GM23248 (cell line): ENCODE measurements at regions not wholly inside any gene's neighbourhood (a gene's known extent, or its start where the extent isn't known, plus 50 kb on each side); places are given as distances from the start of the nearest gene placed in this dataset.
"Not testable (repeated sequence)": the region's sequence is repeated elsewhere in the genome, so short reads cannot be mapped to it uniquely, and the experiment has no call there.

Source experiments
- DNase-seq: peaks from one replicate; pipeline ENCODE4 v3.0.0-alpha.2; 2015
- H2AFZ ChIP-seq: fragments of 200-600 bp; sonication (generic); 2 replicates; pipeline ENCODE4 v1.6.1; 2016; ENCODE audit warnings: antibody characterized with exemption
- H3F3A ChIP-seq: fragments of 200-600 bp; sonication (generic); 2 replicates; pipeline ENCODE4 v1.6.1; 2016; ENCODE audit warnings: mild to moderate bottlenecking, antibody characterized with exemption, mixed run types; ENCODE audit not compliant: insufficient read depth
- H3K27ac ChIP-seq: fragments of 200-600 bp; sonication (generic); 2 replicates; pipeline ENCODE4 v1.5.1; 2016; ENCODE audit warnings: mild to moderate bottlenecking
- H3K27me3 ChIP-seq: fragments of 200-600 bp; sonication (generic); replicated peaks from 2 replicates; pipeline ENCODE4 v1.6.1; 2016; ENCODE audit warnings: mild to moderate bottlenecking; ENCODE audit not compliant: insufficient read depth
- H3K36me3 ChIP-seq: fragments of 200-600 bp; sonication (generic); 2 replicates; pipeline ENCODE4 v1.6.1; 2016; ENCODE audit warnings: low read depth, mild to moderate bottlenecking
- H3K4me1 ChIP-seq: fragments of 200-600 bp; sonication (generic); 2 replicates; pipeline ENCODE4 v1.6.1; 2016; ENCODE audit warnings: mild to moderate bottlenecking; ENCODE audit not compliant: insufficient read depth
- H3K4me2 ChIP-seq: fragments of 200-600 bp; sonication (generic); one replicate; pipeline ENCODE4 v1.6.1; 2016; ENCODE audit warnings: mild to moderate bottlenecking; ENCODE audit not compliant: unreplicated experiment
- H3K4me3 ChIP-seq: fragments of 200-600 bp; sonication (generic); 2 replicates; pipeline ENCODE4 v1.5.1; 2016; ENCODE audit warnings: mild to moderate bottlenecking
- H3K79me2 ChIP-seq: fragments of 200-600 bp; sonication (generic); 2 replicates; pipeline ENCODE4 v1.6.1; 2016; ENCODE audit warnings: mild to moderate bottlenecking; ENCODE audit not compliant: insufficient read depth
- H3K9ac ChIP-seq: fragments of 200-600 bp; sonication (generic); 2 replicates; pipeline ENCODE4 v1.6.1; 2016; ENCODE audit warnings: mild to moderate bottlenecking
- H3K9me2 ChIP-seq: fragments of 200-600 bp; sonication (generic); 2 replicates; pipeline ENCODE4 v1.6.1; 2016; ENCODE audit warnings: mixed run types, mild to moderate bottlenecking, moderate library complexity; ENCODE audit not compliant: insufficient read depth
- H3K9me3 ChIP-seq: fragments of 200-600 bp; sonication (generic); one replicate; pipeline ENCODE4 v1.6.1; 2017; ENCODE audit warnings: low read depth
- H4K20me1 ChIP-seq: fragments of 200-600 bp; sonication (generic); 2 replicates; pipeline ENCODE4 v1.6.0; 2016; ENCODE audit not compliant: insufficient read depth
- WGBS, 2 experiments: methylation state at CpG; one replicate each; pipeline ENCODE4 v1.1.6; 2015 to 2017; ENCODE audit warnings: low lambda C conversion rate in 2 of 2, low coverage in 1 of 2; ENCODE audit errors: missing lambda C conversion rate in 2 of 2; 5-methylcytosine and 5-hydroxymethylcytosine counted together
- in situ Hi-C: fragments of 300-500 bp; cut with MboI; formaldehyde crosslinking; loops from 2 replicates; pipeline ENCODE4 v1.15.0; 2020

DNA sequence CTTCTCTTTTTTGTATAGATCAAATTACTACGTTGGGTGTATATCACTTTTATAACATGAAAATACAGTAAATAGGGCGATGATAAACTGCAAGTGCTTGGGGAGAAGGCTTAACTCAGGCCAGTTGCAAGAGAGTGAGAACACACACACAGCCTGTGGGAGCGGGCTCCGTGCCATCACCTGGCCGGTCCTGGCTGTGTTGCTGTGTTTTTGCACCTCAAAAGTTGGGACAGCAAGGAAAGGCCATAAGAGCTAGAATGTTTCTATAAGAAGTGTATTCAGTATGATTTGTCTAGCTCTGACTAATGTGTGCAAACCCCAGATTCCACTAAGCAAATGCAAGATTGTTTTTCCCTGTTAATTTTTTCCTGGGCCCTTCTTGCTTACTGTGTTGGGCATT lies 1940.6 kb downstream of the FOXD4L5 start:
- H4K20me1 ChIP-seq, H3F3A ChIP-seq, H3K79me2 ChIP-seq, DNase-seq, H3K9ac ChIP-seq, H3K27me3 ChIP-seq, H3K9me3 ChIP-seq, H3K9me2 ChIP-seq, H3K27ac ChIP-seq, H3K36me3 ChIP-seq, H2AFZ ChIP-seq, H3K4me2 ChIP-seq, in situ Hi-C loops, H3K4me3 ChIP-seq: not testable (repeated sequence)
- WGBS, 2 experiments: 86 to 88% methylated on average over 3 of the region's 5 CpGs
- H3K4me1 ChIP-seq: peaks cover 11% of the 10 kb centered on the region; the same call in 1 of the 2 replicates

DNA sequence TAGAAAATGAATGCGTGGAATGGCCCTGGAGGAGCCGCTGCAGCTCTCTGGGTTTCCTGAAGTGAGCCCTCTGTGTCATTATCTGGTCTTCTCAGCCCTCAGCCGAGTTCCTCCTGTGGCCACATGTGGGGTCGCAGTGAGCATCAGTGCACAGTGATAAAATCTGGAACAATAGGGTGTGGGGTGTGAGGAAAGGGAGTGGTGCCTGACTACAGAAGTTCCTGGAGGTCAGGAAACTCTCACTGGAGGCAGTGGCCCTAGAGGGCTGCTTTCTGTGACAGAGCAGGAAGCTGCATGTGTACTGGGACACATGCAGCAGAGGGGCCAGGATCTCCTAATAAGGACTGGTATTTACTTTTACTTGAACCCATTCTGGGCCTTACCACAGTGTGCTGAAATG lies 1942.5 kb downstream of the FOXD4L5 start:
- H3K27me3 ChIP-seq, H3K4me3 ChIP-seq, H3K36me3 ChIP-seq, H3K9ac ChIP-seq, H2AFZ ChIP-seq, H3K9me2 ChIP-seq, H4K20me1 ChIP-seq, H3K9me3 ChIP-seq, H3K79me2 ChIP-seq, H3F3A ChIP-seq, H3K4me2 ChIP-seq, in situ Hi-C loops: not testable (repeated sequence)
- whole genome bisulfite sequencing, 2 experiments: 14 to 16% methylated on average over 2 of the region's 4 CpGs
- DNase-seq: peak; percentile 24
- H3K27ac ChIP-seq: peak overlapping the region; percentile 26; the same call in 1 of the 2 replicates
- H3K4me1 ChIP-seq: peaks cover 17% of the 10 kb centered on the region

DNA sequence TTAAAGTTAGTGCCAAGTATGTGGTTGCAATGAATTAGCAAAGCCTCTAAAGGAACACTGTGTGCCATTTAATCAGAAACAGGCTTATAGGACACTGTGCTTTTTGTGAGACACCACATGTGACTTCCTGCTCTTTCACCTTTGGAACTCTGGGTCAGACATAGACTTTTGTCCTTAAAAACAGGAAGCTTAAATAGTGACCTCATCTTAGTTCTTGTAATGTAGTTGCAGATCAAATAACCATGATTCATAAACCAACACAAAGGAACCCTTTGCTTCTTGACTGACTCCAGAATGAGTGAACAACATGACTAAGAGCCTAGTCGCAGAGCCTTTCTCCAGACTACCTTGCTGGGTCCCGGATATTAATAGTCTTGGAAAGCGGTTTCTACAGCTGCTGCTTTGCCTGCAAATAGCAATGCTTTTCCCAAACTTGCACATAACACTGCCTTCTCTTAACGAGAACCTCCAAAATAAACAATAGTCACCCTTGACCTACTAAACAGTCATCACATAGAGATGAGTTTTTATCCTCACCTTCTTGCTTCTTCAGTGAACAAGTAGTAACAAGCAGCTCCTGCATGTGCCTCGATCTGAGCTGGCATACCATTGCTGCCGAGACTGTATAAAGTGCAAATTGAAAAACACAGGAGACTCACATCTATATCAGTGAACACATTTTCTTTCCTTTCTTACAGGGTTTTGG lies 1947.0 kb downstream of the FOXD4L5 start:
- H3F3A ChIP-seq, H3K9me3 ChIP-seq, H3K9me2 ChIP-seq, H3K4me1 ChIP-seq, H3K79me2 ChIP-seq, H3K9ac ChIP-seq, H2AFZ ChIP-seq, in situ Hi-C loops, H4K20me1 ChIP-seq, H3K27me3 ChIP-seq, H3K36me3 ChIP-seq, H3K4me3 ChIP-seq: not testable (repeated sequence)
- 18% methylated on average over 5 to 6 of the region's 6 CpGs for WGBS, 2 experiments
- peak overlapping the region; percentile 25 for H3K4me2 ChIP-seq
- H3K27ac ChIP-seq: peak overlapping the region; percentile 35
- peak; percentile 57 for DNase-seq

DNA sequence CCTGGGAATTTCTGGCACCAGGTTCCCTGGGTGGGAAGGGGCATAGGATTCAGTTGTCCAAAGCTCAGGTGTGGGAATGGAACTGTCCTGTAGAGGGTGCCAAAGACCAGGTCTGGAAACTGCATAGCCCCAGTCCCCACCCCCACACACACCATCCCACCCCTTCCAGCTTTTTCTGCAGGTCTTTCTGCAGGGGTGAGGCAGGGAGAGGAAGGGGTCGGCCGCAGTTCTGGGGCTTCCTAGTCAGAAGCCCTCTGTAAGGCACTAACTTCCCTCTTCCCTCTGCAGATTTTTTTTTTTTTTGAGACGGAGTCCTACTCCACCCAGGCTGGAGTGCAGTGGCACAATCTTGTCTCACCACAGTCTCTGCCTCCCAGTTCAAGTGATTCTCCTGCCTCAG lies 1949.7 kb downstream of the FOXD4L5 start:
- H3K4me3 ChIP-seq, in situ Hi-C loops, H3K9me3 ChIP-seq, H3K9ac ChIP-seq, H4K20me1 ChIP-seq, H3K9me2 ChIP-seq, H3K36me3 ChIP-seq, H3K27me3 ChIP-seq, H3K4me1 ChIP-seq, H2AFZ ChIP-seq, H3K4me2 ChIP-seq, DNase-seq, H3F3A ChIP-seq, H3K27ac ChIP-seq, H3K79me2 ChIP-seq: not testable (repeated sequence)
- WGBS, 2 experiments: 22 to 28% methylated on average over 3 of the region's 3 CpGs

DNA sequence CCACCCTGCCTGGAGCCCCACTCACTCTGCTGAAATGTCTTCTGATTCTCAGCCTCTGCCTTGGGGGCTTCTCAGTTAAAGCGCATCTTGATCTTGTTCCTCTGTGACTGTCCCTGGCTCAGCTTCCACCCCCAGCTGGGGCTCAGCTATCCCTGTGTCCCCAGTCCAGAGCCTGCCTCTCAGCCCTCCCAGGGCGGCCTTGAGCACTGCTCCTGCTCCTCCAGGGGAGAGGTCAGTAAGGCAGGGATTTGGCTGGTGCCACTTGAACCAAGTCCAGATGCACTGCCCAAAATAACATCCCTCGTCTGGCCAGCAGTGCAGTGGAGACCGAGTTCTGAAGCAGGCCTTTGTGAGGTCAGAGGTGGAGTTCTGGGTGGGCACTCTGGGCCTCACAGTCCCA lies 1950.8 kb downstream of the FOXD4L5 start:
- H3K4me2 ChIP-seq, in situ Hi-C loops, H2AFZ ChIP-seq, H3F3A ChIP-seq, H3K9me2 ChIP-seq, H3K36me3 ChIP-seq, H3K79me2 ChIP-seq, DNase-seq, H3K9me3 ChIP-seq, H3K4me3 ChIP-seq, H3K9ac ChIP-seq, H3K27ac ChIP-seq, H3K4me1 ChIP-seq, H3K27me3 ChIP-seq, H4K20me1 ChIP-seq: not testable (repeated sequence)
- WGBS, 2 experiments: 33 to 85% methylated on average over 1 to 2 of the region's 4 CpGs

DNA sequence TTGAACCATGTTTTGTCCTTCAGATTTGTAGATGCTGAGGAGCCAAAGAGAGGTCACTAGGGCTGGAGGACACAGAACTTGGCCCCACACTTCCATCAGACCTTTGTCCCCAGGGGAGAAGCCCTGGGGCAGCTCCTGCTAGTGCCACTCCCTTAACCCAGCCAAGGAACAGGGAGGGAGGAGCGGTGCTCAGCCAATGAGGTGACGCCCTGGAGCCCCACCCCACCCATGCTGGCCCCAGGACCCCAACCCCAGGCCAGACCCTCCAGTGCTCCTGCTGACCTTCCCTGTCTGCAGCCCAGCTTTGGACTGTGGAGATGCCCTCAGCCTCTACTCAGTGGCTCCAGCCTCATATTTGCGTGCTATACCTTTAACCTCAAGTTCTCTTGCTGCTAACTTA lies 1951.9 kb downstream of the FOXD4L5 start:
- DNase-seq, H3K27ac ChIP-seq, H3K27me3 ChIP-seq, in situ Hi-C loops, H4K20me1 ChIP-seq, H3K9me2 ChIP-seq, H3K79me2 ChIP-seq, H3K36me3 ChIP-seq, H3K9ac ChIP-seq, H3F3A ChIP-seq, H2AFZ ChIP-seq, H3K4me2 ChIP-seq, H3K9me3 ChIP-seq, H3K4me1 ChIP-seq, H3K4me3 ChIP-seq: not testable (repeated sequence)
- WGBS, 2 experiments: 80 to 100% methylated on average over 1 of the region's 3 CpGs

DNA sequence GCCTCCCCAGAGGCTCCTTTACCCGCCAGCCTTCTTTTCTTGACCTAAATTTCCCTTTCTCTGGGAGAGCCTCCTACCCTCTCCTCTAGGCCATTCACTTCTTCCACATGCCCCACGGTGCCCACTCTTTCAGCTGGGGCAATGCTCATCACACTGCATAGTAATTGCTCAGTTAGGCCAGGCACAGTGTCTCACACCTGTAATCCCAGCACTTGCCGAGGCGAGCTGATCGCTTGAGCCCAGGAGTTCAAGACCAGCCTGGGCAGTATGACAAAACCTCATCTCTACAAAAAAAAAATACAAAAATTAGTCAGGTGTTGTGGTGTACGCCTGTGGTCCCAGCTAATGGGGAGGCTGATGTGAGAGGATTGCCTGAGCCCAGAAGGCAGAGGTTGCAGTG lies 1956.7 kb downstream of the FOXD4L5 start:
- H3K4me2 ChIP-seq, H2AFZ ChIP-seq, H3K27me3 ChIP-seq, H3F3A ChIP-seq, DNase-seq, H3K27ac ChIP-seq, H3K36me3 ChIP-seq, H3K79me2 ChIP-seq, H3K4me1 ChIP-seq, H3K9me3 ChIP-seq, H3K9me2 ChIP-seq, H3K9ac ChIP-seq, in situ Hi-C loops, H4K20me1 ChIP-seq, H3K4me3 ChIP-seq: not testable (repeated sequence)
- 82 to 84% methylated on average over 5 of the region's 6 CpGs for WGBS, 2 experiments

DNA sequence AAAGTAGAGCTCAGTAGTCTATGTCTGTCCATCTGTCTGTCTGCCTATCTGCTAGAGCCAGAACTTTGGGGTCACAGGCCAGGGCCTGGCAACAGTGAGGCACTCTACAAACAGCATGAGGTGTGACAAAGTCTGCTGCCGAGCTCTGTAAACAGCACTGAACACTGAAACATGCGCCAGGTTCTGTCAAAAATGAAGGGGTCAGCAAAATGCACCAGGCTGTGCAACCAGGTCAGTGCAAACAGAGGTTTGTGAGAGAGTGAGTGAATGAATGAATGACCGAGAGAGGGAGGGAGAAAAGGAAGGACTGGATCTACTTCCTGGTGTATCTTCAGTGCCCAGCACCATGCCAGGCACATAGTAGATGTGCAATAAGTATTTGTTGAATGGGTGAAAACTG lies 1957.8 kb downstream of the FOXD4L5 start:
- H3K27ac ChIP-seq, H2AFZ ChIP-seq, DNase-seq, H3K9me3 ChIP-seq, in situ Hi-C loops, H3F3A ChIP-seq, H3K27me3 ChIP-seq, H3K4me2 ChIP-seq, H3K9me2 ChIP-seq, H3K9ac ChIP-seq, H3K36me3 ChIP-seq, H3K79me2 ChIP-seq, H3K4me1 ChIP-seq, H4K20me1 ChIP-seq, H3K4me3 ChIP-seq: not testable (repeated sequence)
- 67 to 68% methylated on average over 3 of the region's 3 CpGs for WGBS, 2 experiments
